Fibroblast of pulmonary artery (primary cell): ENCODE measurements at regions not wholly inside any gene's neighbourhood (a gene's known extent, or its start where the extent isn't known, plus 50 kb on each side); places are given as distances from the start of the nearest gene placed in this dataset.

Source experiments
- DNase-seq: peaks from one replicate; pipeline ENCODE4 v3.0.0-alpha.2; 2010; ENCODE audit warnings: low read depth
- H3K4me3 ChIP-seq: replicated peaks from 2 replicates; pipeline ENCODE4 v1.5.1; 2011; ENCODE audit warnings: low read depth, mild to moderate bottlenecking, control low read depth, low read length, moderate library complexity
- CTCF ChIP-seq: IDR thresholded peaks from 2 replicates; pipeline ENCODE4 v1.5.1; 2011; ENCODE audit warnings: mild to moderate bottlenecking, control low read depth, low read length, inconsistent platforms; ENCODE audit errors: missing control alignments

- no peak for DNase-seq
- TF ChIP-seq CTCF = no peak
- H3K4me3 ChIP-seq = no peak overlapping the region
Observed at GRCh38 chr2:40964509-40965250, 512.8 kb upstream of the SLC8A1 start.

- no peak overlapping the region for H3K4me3 ChIP-seq
- DNase-seq = no peak
- TF ChIP-seq CTCF = no peak
Observed at GRCh38 chr2:40967451-40967850, 515.6 kb upstream of the SLC8A1 start.

- no peak for DNase-seq
- no peak for TF ChIP-seq CTCF
- no peak overlapping the region for H3K4me3 ChIP-seq
Observed at GRCh38 chr2:40975151-40975550, 523.3 kb upstream of the SLC8A1 start.

GRCh38 chr2:40997362-40997761 is 545.5 kb upstream of the SLC8A1 start:
- DNase-seq = no peak
- no peak for TF ChIP-seq CTCF
- H3K4me3 ChIP-seq = no peak overlapping the region

GRCh38 chr2:41000374-41000773 is 548.5 kb upstream of the SLC8A1 start:
- no peak for TF ChIP-seq CTCF
- DNase-seq = no peak
- no peak overlapping the region for H3K4me3 ChIP-seq

- no peak for TF ChIP-seq CTCF
- no peak overlapping the region for H3K4me3 ChIP-seq
- no peak for DNase-seq
Observed at GRCh38 chr2:41000906-41001305, 549.0 kb upstream of the SLC8A1 start.

GRCh38 chr2:41004700-41005099 is 552.8 kb upstream of the SLC8A1 start:
- H3K4me3 ChIP-seq = no peak overlapping the region
- TF ChIP-seq CTCF = no peak
- no peak for DNase-seq
